Epithelial cell of prostate (primary cell): ENCODE measurements at regions not wholly inside any gene's neighbourhood (a gene's known extent, or its start where the extent isn't known, plus 50 kb on each side); places are given as distances from the start of the nearest gene placed in this dataset.
A peak's percentile ranks its signal among the peaks of the same experiment; 100 is the strongest.
"Not testable (repeated sequence)": the region's sequence is repeated elsewhere in the genome, so short reads cannot be mapped to it uniquely, and the experiment has no call there.

ENCODE experiments used
- DNase-seq: peaks from one replicate; pipeline ENCODE4 v3.0.0-alpha.2; 2011; ENCODE audit warnings: low read depth, low spot score
- H3K27ac ChIP-seq: fragments of 450-650 bp; 2 replicates; pipeline ENCODE4 v1.5.1; 2017; ENCODE audit warnings: mild to moderate bottlenecking

GRCh38 chr7:49564379-49564714 is 209.1 kb upstream of the VWC2 start:
- no peak for DNase-seq
- H3K27ac ChIP-seq: no peak overlapping the region

GRCh38 chr7:49577576-49577975 is 195.9 kb upstream of the VWC2 start:
- no peak for DNase-seq
- H3K27ac ChIP-seq: no peak overlapping the region

GRCh38 chr7:49579408-49579807 is 194.0 kb upstream of the VWC2 start:
- H3K27ac ChIP-seq: no peak overlapping the region
- no peak for DNase-seq

- no peak for DNase-seq
- H3K27ac ChIP-seq: no peak overlapping the region
Measured at GRCh38 chr7:49580000-49580399, 193.4 kb upstream of the VWC2 start.

GRCh38 chr7:49580761-49581160 is 192.7 kb upstream of the VWC2 start:
- H3K27ac ChIP-seq: peak overlapping the region; percentile 5
- no peak for DNase-seq

- no peak overlapping the region for H3K27ac ChIP-seq
- DNase-seq: no peak
Measured at GRCh38 chr7:49583440-49583839, 190.0 kb upstream of the VWC2 start.

GRCh38 chr7:49596701-49597491 is 176.5 kb upstream of the VWC2 start:
- no peak overlapping the region for H3K27ac ChIP-seq
- no peak for DNase-seq

- no peak for DNase-seq
Measured at GRCh38 chr7:49597805-49598204, 175.6 kb upstream of the VWC2 start.

GRCh38 chr7:49611951-49612350 is 161.5 kb upstream of the VWC2 start:
- no peak overlapping the region for H3K27ac ChIP-seq
- DNase-seq: no peak

More at GRCh38 chr7:49597805-49598204, 175.6 kb upstream of the VWC2 start:
- H3K27ac ChIP-seq: peak overlapping the region; percentile 10

- no peak for DNase-seq
- no peak overlapping the region for H3K27ac ChIP-seq
Measured at GRCh38 chr7:49613759-49614158, 159.7 kb upstream of the VWC2 start.

- H3K27ac ChIP-seq, DNase-seq: not testable (repeated sequence)
Measured at GRCh38 chr7:49614974-49615373, 158.5 kb upstream of the VWC2 start.

- DNase-seq: no peak
- no peak overlapping the region for H3K27ac ChIP-seq
Measured at GRCh38 chr7:49618028-49618427, 155.4 kb upstream of the VWC2 start.

- DNase-seq: no peak
- H3K27ac ChIP-seq: no peak overlapping the region
Measured at GRCh38 chr7:49623943-49624342, 149.5 kb upstream of the VWC2 start.

- no peak for DNase-seq
Measured at GRCh38 chr7:49624611-49625010, 148.8 kb upstream of the VWC2 start.

GRCh38 chr7:49630513-49630912 is 142.9 kb upstream of the VWC2 start:
- H3K27ac ChIP-seq: no peak overlapping the region
- no peak for DNase-seq

More at GRCh38 chr7:49624611-49625010, 148.8 kb upstream of the VWC2 start:
- no peak overlapping the region for H3K27ac ChIP-seq

GRCh38 chr7:49631071-49631815 is 142.2 kb upstream of the VWC2 start:
- no peak for DNase-seq
- no peak overlapping the region for H3K27ac ChIP-seq

GRCh38 chr7:49631960-49632359 is 141.5 kb upstream of the VWC2 start:
- H3K27ac ChIP-seq: no peak overlapping the region

GRCh38 chr7:49635800-49636199 is 137.6 kb upstream of the VWC2 start:
- no peak overlapping the region for H3K27ac ChIP-seq
- DNase-seq: no peak

More at GRCh38 chr7:49631960-49632359, 141.5 kb upstream of the VWC2 start:
- DNase-seq: no peak

- DNase-seq: no peak
- no peak overlapping the region for H3K27ac ChIP-seq
Measured at GRCh38 chr7:49636400-49636799, 137.0 kb upstream of the VWC2 start.

GRCh38 chr7:49638166-49638565 is 135.3 kb upstream of the VWC2 start:
- DNase-seq: no peak
- no peak overlapping the region for H3K27ac ChIP-seq

GRCh38 chr7:49639068-49639593 is 134.3 kb upstream of the VWC2 start:
- no peak overlapping the region for H3K27ac ChIP-seq
- DNase-seq: no peak
